NCI-H2227 (cell line): ENCODE measurements at regions not wholly inside any gene's neighbourhood (a gene's known extent, or its start where the extent isn't known, plus 50 kb on each side); places are given as distances from the start of the nearest gene placed in this dataset.
"Not testable (repeated sequence)": the region's sequence is repeated elsewhere in the genome, so short reads cannot be mapped to it uniquely, and the experiment has no call there.

Source experiments
- DNase-seq: peaks from one replicate; lab custom pipeline; 2025; ENCODE audit not compliant: unreplicated experiment; lab: John Stamatoyannopoulos, UW

DNA sequence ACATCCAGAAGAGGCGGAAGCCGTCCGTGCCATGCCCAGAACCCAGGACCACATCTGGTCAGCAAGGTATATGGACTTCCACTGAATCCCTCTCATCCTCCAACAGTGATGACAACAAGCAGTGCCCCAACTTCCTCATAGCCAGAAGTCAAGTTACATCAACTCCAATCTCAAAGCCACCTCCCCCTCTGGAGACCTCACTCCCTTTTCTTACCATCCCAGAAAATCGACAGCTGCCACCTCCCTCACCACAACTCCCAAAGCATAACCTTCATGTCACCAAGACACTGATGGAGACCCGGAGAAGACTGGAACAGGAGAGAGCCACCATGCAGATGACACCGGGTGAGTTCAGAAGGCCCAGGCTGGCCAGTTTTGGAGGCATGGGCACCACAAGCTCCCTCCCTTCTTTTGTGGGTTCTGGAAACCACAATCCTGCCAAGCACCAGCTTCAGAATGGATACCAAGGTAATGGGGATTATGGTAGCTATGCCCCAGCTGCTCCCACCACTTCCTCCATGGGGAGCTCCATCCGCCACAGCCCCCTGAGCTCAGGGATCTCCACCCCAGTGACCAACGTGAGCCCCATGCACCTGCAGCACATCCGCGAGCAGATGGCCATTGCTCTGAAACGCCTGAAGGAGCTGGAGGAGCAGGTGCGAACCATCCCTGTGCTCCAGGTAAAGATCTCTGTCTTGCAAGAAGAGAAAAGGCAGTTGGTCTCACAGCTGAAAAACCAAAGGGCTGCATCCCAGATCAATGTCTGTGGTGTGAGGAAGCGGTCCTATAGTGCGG, 130.3 kb upstream of the DMRT1 start:
- no peak for DNase-seq

GRCh38 chr9:711761-712553, 129.5 kb upstream of the DMRT1 start:
- no peak for DNase-seq

DNA sequence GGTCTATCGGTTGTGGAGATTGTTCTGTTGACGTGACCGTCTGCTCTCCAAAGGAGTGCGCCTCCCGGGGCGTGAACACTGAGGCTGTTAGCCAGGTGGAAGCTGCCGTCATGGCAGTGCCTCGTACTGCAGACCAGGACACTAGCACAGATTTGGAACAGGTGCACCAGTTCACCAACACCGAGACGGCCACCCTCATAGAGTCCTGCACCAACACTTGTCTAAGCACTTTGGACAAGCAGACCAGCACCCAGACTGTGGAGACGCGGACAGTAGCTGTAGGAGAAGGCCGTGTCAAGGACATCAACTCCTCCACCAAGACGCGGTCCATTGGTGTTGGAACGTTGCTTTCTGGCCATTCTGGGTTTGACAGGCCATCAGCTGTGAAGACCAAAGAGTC, 128.9 kb upstream of the DMRT1 start:
- DNase-seq = no peak

DNA sequence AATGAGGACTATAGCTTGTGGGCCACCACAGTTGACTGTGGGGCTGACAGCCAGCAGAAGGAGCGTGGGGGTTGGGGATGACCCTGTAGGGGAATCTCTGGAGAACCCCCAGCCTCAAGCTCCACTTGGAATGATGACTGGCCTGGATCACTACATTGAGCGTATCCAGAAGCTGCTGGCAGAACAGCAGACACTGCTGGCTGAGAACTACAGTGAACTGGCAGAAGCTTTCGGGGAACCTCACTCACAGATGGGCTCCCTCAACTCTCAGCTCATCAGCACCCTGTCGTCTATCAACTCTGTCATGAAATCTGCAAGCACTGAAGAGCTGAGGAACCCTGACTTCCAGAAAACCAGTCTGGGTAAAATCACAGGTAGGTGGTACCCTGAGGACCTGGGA, 128.4 kb upstream of the DMRT1 start:
- no peak for DNase-seq

- no peak for DNase-seq
Observed at GRCh38 chr9:714675-715074, 126.8 kb upstream of the DMRT1 start.

GRCh38 chr9:715300-715699, 126.2 kb upstream of the DMRT1 start:
- DNase-seq = no peak

GRCh38 chr9:715743-716400, 125.6 kb upstream of the DMRT1 start:
- DNase-seq = no peak

DNA sequence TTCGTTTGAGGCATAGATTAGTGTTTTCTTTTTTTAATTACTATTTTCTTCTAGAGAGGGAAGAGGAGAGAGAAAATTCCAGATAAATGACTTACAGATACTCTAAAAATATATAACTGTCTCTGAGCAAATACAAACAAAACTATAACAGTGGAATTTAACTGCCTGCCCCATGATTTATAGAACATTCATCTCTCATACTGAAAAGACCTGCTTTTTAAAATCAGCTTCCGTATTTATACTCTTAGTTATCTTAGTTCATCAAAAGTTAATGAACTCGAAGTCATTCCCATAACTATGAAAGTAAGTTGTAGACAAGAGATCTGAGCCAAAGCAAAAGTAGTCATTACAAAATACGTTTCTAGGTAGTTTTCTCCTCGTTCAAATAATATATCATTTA, 123.8 kb upstream of the DMRT1 start:
- no peak for DNase-seq

DNA sequence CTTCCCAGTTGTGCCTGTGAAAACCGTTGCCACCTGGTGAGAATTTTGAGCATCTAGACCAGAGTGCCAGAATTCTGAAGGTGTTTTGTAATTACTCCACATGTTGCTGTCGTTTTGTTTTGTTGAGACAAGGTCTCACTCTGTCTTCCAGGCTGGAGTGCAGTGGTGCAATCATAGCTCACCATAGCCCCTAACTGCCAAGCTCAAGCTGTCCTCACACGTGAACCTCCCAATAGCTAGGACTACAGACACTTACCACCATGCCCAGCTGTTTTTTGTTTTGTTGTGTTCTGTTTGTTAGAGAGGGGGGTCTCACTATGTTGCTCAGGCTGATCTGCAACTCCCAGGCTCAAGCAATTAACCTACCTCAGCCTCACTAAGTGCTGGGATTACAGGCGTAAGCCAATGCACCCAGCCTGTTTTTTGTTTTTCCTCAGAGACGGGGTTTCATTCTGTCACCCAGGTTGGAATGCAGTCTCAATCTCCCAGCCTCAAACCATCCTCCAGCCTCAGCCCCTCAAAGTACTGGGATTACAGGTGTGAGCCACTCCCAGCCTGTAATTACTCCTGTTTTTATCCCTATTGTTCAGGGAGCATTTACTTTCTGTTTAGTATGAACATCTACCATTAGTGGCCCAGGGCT, 121.1 kb upstream of the DMRT1 start:
- DNase-seq = no peak

DNA sequence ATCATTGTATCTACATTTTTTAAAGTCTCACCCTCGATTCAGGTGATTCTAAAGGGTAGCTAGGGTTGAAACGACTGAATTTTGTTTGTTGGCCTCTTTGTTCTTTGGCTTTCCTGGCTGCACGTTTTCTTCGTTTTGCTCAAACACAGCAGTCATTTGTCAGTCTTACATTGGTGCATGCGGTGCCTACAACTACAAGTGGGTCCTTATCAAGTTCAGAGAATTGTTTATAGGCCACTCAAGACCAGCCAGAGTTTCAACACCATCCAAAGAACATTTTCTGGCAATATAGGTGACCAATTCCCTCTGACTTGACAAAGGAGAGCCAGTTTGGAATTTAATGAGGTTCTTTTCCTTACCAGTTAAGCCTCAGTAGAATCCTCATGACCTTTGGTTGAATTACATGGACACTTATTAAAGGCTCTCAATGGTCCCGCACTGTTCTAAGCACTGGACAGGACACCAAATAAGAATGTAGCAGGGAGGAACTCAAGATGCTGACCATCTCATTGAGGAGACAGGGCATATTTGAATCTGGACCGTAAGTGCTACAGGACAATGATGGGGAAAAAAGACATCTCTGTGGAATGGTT, 119.0 kb upstream of the DMRT1 start:
- DNase-seq = no peak

- DNase-seq = not testable (repeated sequence)
Observed at GRCh38 chr9:724461-724860, 117.0 kb upstream of the DMRT1 start.

DNA sequence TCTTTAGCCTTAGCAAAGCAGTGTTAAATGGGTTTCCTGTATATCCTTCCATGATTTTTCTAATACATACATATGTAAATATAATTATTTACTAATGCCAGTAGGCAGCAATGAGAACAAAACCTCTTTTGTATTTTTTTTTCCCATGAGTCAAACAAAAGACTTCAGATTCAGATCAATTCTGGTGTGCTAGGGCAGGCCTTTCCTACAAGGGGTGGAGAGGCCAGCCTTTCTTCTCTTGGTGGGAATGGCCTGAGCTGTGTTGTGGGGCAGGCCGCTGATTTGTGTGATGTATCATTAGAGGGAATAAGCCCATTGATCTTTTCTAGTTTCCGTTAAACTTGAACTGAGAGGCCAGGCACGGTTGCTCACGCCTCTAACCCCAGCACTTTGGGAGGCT, 115.5 kb upstream of the DMRT1 start:
- DNase-seq = no peak

GRCh38 chr9:727767-728166, 113.7 kb upstream of the DMRT1 start:
- no peak for DNase-seq

- no peak for DNase-seq
Observed at GRCh38 chr9:728535-728934, 113.0 kb upstream of the DMRT1 start.

- DNase-seq = no peak
Observed at GRCh38 chr9:731474-731873, 110.0 kb upstream of the DMRT1 start.

GRCh38 chr9:734831-735511, 106.5 kb upstream of the DMRT1 start:
- no peak for DNase-seq

DNA sequence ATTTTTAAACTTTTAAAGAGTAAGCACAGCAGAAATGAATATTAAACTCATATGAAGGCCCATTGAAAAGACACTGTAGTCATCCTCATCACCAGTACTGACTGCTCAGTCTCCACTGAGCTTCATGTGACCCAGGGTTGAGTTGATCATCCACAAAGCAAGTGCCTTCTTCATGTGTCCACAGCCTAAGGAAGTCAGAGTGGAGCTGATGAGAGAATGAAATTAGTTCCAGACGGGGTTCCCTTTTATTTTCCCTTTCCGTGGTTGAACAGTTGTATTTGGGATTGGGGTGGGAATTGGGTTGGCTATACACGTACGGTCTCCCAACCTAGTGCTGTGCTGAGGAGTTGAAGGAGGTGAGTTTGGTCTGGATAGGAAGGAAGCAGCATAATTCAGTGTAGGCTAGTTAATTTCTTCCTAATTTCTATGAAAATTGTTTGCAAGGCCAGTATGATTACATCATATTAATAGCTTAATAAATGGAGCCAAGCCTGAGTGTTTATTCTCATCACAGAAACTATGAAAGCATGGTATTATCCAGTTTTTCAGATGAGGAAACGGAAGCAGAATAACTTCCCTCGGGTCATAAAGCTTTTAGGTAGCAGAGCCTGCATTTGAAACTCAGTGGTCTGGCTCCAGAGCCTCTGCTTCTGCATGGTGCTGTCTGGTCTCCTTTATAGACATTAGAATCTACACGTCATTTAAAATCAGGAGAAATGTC, 103.9 kb upstream of the DMRT1 start:
- no peak for DNase-seq

DNA sequence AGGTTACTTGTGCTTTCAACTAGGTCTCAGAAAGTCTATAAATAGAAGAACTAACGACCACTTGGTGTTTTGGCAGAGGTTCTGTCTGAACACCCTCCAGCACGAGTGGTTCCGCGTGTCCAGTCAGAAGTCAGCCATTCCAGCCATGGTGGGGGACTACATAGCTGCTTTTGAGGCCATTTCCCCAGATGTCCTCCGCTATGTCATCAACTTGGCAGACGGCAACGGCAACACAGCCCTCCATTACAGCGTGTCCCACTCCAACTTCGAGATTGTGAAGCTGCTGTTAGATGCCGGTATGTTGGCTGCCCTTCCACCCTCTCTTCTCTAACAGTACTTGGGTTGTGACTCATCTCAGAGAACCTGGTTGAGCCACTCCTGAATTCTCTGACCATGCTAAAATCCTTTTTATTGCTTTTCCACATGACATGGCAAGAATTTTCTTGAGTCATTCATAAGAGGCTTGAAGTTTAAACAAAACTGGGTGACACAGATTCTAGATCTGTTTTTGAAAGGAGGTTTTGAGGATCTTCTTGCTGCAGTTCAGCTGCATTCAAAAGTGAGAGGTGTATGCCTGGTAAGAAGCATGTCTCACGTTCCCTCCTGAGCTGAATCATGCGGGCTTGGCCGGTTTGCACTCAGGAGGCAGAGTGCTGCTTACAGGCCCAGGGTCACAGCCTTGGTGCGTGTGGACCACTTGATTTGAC, 103.1 kb upstream of the DMRT1 start:
- no peak for DNase-seq

DNA sequence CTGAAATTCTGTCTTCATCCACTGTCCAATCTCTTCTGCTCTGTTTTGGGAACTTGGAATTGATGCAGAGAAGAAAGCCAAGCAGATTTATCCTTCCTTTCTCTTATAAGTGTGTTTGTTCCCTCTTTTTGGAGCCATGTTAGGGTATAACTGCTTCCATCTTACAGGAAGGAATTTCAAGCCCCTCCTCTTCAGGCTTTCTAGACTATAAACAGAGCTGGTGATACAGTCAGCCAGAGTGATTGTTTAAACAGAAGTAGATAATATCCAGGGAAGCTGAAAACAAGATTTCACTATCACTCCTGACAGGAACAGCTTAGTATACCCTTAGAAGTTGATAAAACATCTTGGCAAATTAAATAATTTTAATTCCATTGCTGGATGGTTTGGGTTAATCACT, 102.1 kb upstream of the DMRT1 start:
- no peak for DNase-seq
